Loucy (cell line): ENCODE measurements at regions not wholly inside any gene's neighbourhood (a gene's known extent, or its start where the extent isn't known, plus 50 kb on each side); places are given as distances from the start of the nearest gene placed in this dataset.

ENCODE experiments used
- H2AFZ ChIP-seq: fragments of 200-600 bp; sonication (generic); 2 replicates; pipeline ENCODE4 v1.6.0; 2016; ENCODE audit warnings: antibody characterized with exemption, mild to moderate bottlenecking, low read length, moderate library complexity
- H3F3A ChIP-seq: fragments of 200-600 bp; 2 replicates; pipeline ENCODE4 v1.6.0; 2016; ENCODE audit warnings: antibody characterized with exemption, low read depth, mild to moderate bottlenecking
- H3K27me3 ChIP-seq: fragments of 200-600 bp; sonication (generic); 2 replicates; pipeline ENCODE4 v1.6.1; 2014; ENCODE audit warnings: low read length, mild to moderate bottlenecking; ENCODE audit not compliant: insufficient read depth, poor library complexity, severe bottlenecking
- H3K36me3 ChIP-seq: fragments of 200-600 bp; sonication (generic); 2 replicates; pipeline ENCODE4 v1.6.1; 2016; ENCODE audit warnings: low read length; ENCODE audit not compliant: insufficient read depth
- H3K4me1 ChIP-seq: fragments of 200-600 bp; sonication (generic); 2 replicates; pipeline ENCODE4 v1.5.1; 2014; ENCODE audit warnings: low read length, mild to moderate bottlenecking; ENCODE audit not compliant: insufficient read depth, poor library complexity, severe bottlenecking
- H3K4me2 ChIP-seq: fragments of 200-600 bp; sonication (generic); 2 replicates; pipeline ENCODE4 v1.6.0; 2014; ENCODE audit warnings: antibody characterized with exemption, low read length, low read depth, mild to moderate bottlenecking; ENCODE audit not compliant: poor library complexity, severe bottlenecking
- H3K4me3 ChIP-seq: fragments of 200-600 bp; sonication (generic); 2 replicates; pipeline ENCODE4 v1.5.1; 2014; ENCODE audit warnings: low read length, mild to moderate bottlenecking, mixed read lengths; ENCODE audit not compliant: poor library complexity, severe bottlenecking
- H3K79me2 ChIP-seq: fragments of 200-600 bp; sonication (generic); 2 replicates; pipeline ENCODE4 v1.6.1; 2014; ENCODE audit warnings: low read length; ENCODE audit not compliant: insufficient read depth
- H3K9ac ChIP-seq: fragments of 200-600 bp; sonication (generic); 2 replicates; pipeline ENCODE4 v1.6.0; 2014; ENCODE audit warnings: mild to moderate bottlenecking, low read depth, low read length, moderate library complexity; ENCODE audit not compliant: poor library complexity, severe bottlenecking
- H3K9me2 ChIP-seq: fragments of 200-600 bp; sonication (generic); replicated peaks from 2 replicates; pipeline ENCODE4 v1.6.1; 2016; ENCODE audit warnings: low read depth, low read length, mixed read lengths
- H3K9me3 ChIP-seq: fragments of 200-600 bp; sonication (generic); 2 replicates; pipeline ENCODE4 v1.6.1; 2014; ENCODE audit warnings: mild to moderate bottlenecking, antibody characterized with exemption, low read length, low read depth; ENCODE audit not compliant: insufficient read depth
- H4K20me1 ChIP-seq: fragments of 200-600 bp; sonication (generic); 2 replicates; pipeline ENCODE4 v1.6.0; 2014; ENCODE audit warnings: antibody characterized with exemption, low read length, mild to moderate bottlenecking; ENCODE audit not compliant: insufficient read depth, poor library complexity, severe bottlenecking
- CTCF ChIP-seq: fragments of 200-600 bp; sonication (generic); conservative IDR thresholded peaks from 2 replicates; pipeline ENCODE4 v1.5.1; 2014; ENCODE audit warnings: mild to moderate bottlenecking, antibody characterized with exemption, low read length
- EZH2phosphoT487 ChIP-seq: fragments of 200-600 bp; IDR thresholded peaks from 2 replicates; pipeline ENCODE4 v1.6.1; 2018; ENCODE audit warnings: antibody characterized with exemption, mild to moderate bottlenecking, moderate library complexity, borderline replicate concordance

GRCh38 chr3:110795163-110795562 is 276.5 kb upstream of the NECTIN3 start:
- no peak overlapping the region for H3K4me3 ChIP-seq
- no peaks in the 10 kb centered on the region for H3K9me3 ChIP-seq
- no peaks in the 10 kb centered on the region for H3F3A ChIP-seq
- H3K36me3 ChIP-seq: no peaks in the 10 kb centered on the region
- H3K9ac ChIP-seq: no peak overlapping the region
- no peaks in the 10 kb centered on the region for H3K9me2 ChIP-seq
- no peak overlapping the region for H3K4me2 ChIP-seq
- peaks cover 6% of the 10 kb centered on the region for H3K4me1 ChIP-seq
- TF ChIP-seq EZH2phosphoT487 (no peak), CTCF (no peak)
- H2AFZ ChIP-seq: no peak overlapping the region
- H4K20me1 ChIP-seq: no peaks in the 10 kb centered on the region
- no peaks in the 10 kb centered on the region for H3K79me2 ChIP-seq
- H3K27me3 ChIP-seq: no peaks in the 10 kb centered on the region

- Histone ChIP-seq H4K20me1 (no peaks in the 10 kb centered on the region), H2AFZ (peak overlapping the region; percentile 56; the same call in 1 of the 2 replicates)
- TF ChIP-seq CTCF (no peak), EZH2phosphoT487 (no peak)
Measured at GRCh38 chr3:110799271-110799670, 272.3 kb upstream of the NECTIN3 start.

GRCh38 chr3:110804856-110805255 is 266.8 kb upstream of the NECTIN3 start:
- no peaks in the 10 kb centered on the region for H3K9me2 ChIP-seq
- H4K20me1 ChIP-seq: no peaks in the 10 kb centered on the region
- H3F3A ChIP-seq: no peaks in the 10 kb centered on the region
- no peaks in the 10 kb centered on the region for H3K9me3 ChIP-seq
- H3K4me2 ChIP-seq: no peak overlapping the region
- TF ChIP-seq CTCF (no peak), EZH2phosphoT487 (no peak)
- no peaks in the 10 kb centered on the region for H3K79me2 ChIP-seq
- H3K9ac ChIP-seq: no peak overlapping the region
- no peak overlapping the region for H2AFZ ChIP-seq
- H3K27me3 ChIP-seq: no peaks in the 10 kb centered on the region
- H3K4me1 ChIP-seq: no peaks in the 10 kb centered on the region
- H3K4me3 ChIP-seq: no peak overlapping the region
- H3K36me3 ChIP-seq: no peaks in the 10 kb centered on the region

More at GRCh38 chr3:110799271-110799670, 272.3 kb upstream of the NECTIN3 start:
- no peaks in the 10 kb centered on the region for H3K4me1 ChIP-seq
- H3K9ac ChIP-seq: no peak overlapping the region
- no peaks in the 10 kb centered on the region for H3K9me2 ChIP-seq
- H3K4me3 ChIP-seq: no peak overlapping the region
- H3K36me3 ChIP-seq: no peaks in the 10 kb centered on the region
- H3K79me2 ChIP-seq: no peaks in the 10 kb centered on the region
- no peaks in the 10 kb centered on the region for H3K27me3 ChIP-seq
- H3K4me2 ChIP-seq: no peak overlapping the region
- H3F3A ChIP-seq: no peaks in the 10 kb centered on the region
- no peaks in the 10 kb centered on the region for H3K9me3 ChIP-seq
